ENCODE measurements at regions not wholly inside any gene's neighbourhood (a gene's known extent, or its start where the extent isn't known, plus 50 kb on each side); places are given as distances from the start of the nearest gene placed in this dataset.

GRCh38 chr3:82496890-82497560 is 735.6 kb upstream of the GBE1 start:
- POLR2A ChIA-PET, result no interaction called here
- Histone ChIP-seq H3K36me3 (ENCODE audit: control insufficient read depth, insufficient read depth, low read length) (no peaks in the 10 kb centered on the region), H3K27me3 (ENCODE audit: control insufficient read depth, insufficient read depth, low read length) (no peaks in the 10 kb centered on the region), H3K4me3 (ENCODE audit: low read depth, low read length) (no peak overlapping the region)
- CTCF ChIA-PET, result interaction anchor here (0.6 kb wide), 1 partner anchor 1422 kb away, joined by 5 read pairs; no protein-coding TSS in a partner anchor
- no peak for TF ChIP-seq CTCF (IDR thresholded peaks at IDR 0.05; ENCODE audit: insufficient read depth, low read depth, low read length)
- no peak for DNase-seq (ENCODE audit: low read depth)

DNA sequence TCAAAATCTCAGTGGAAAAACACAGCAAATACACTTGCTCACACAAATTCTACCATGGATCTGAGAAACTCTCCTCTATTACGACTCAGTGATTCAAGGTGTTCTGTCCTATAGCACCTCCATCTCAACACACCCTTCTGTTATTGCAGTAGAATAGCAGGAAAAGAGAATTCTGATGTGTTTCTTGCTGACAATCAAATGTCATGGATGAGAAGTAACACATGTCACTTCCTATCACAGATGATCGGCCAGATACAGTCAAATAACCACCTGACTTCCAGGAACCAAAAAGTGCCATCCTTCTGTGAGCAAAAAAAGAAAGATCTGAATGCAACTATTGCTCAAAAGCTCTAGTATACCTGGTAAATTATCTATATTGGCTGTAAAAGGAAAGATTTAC is 734.2 kb upstream of the GBE1 start:
- Histone ChIP-seq H3K27me3 (ENCODE audit: control insufficient read depth, insufficient read depth, low read length) (no peaks in the 10 kb centered on the region), H3K4me3 (ENCODE audit: low read depth, low read length) (no peak overlapping the region), H3K36me3 (ENCODE audit: control insufficient read depth, insufficient read depth, low read length) (no peaks in the 10 kb centered on the region)
- no peak for TF ChIP-seq CTCF (IDR thresholded peaks at IDR 0.05; ENCODE audit: insufficient read depth, low read depth, low read length)
- POLR2A ChIA-PET, result no interaction called here
- no peak for DNase-seq (ENCODE audit: low read depth)
- CTCF ChIA-PET, result no interaction called here

GRCh38 chr3:82494977-82495489 is 733.6 kb upstream of the GBE1 start:
- H3K4me3 ChIP-seq (ENCODE audit: low read depth, low read length), result no peak overlapping the region
- DNase-seq (ENCODE audit: low read depth), result no peak
- no peak for TF ChIP-seq CTCF (IDR thresholded peaks at IDR 0.05; ENCODE audit: insufficient read depth, low read depth, low read length)
- CTCF ChIA-PET, result no interaction called here
- H3K27me3 ChIP-seq (ENCODE audit: control insufficient read depth, insufficient read depth, low read length), result no peaks in the 10 kb centered on the region
- POLR2A ChIA-PET, result no interaction called here
- no peaks in the 10 kb centered on the region for H3K36me3 ChIP-seq (ENCODE audit: control insufficient read depth, insufficient read depth, low read length)

GRCh38 chr3:82493858-82494257 is 732.4 kb upstream of the GBE1 start:
- H3K27me3 ChIP-seq (ENCODE audit: control insufficient read depth, insufficient read depth, low read length), result no peaks in the 10 kb centered on the region
- no peaks in the 10 kb centered on the region for H3K36me3 ChIP-seq (ENCODE audit: control insufficient read depth, insufficient read depth, low read length)
- ChIA-PET CTCF (no interaction called here), POLR2A (no interaction called here)
- DNase-seq (ENCODE audit: low read depth), result no peak
- no peak overlapping the region for H3K4me3 ChIP-seq (ENCODE audit: low read depth, low read length)
- TF ChIP-seq CTCF (IDR thresholded peaks at IDR 0.05; ENCODE audit: insufficient read depth, low read depth, low read length), result no peak

DNA sequence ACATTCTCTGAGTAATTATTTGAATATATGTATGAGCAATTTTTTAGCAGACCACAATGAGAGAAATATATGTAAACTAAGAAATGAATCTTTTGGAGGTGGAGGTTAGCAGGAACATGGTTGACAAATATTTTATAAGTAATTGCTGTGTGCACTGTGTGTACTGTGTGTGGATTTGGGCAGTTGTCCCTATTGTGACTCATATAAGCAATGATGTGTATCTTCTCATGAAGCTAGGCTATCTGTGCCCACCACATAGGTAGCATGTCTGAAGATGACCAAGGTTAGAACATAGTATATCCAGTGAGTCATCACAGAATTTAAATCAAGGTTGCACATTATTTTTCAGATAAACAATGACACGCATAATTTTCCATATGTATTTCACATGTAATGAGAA is 713.9 kb upstream of the GBE1 start:
- ChIA-PET CTCF (no interaction called here), POLR2A (no interaction called here)
- no peak for TF ChIP-seq CTCF (IDR thresholded peaks at IDR 0.05; ENCODE audit: insufficient read depth, low read depth, low read length)
- no peak for DNase-seq (ENCODE audit: low read depth)
- no peak overlapping the region for H3K4me3 ChIP-seq (ENCODE audit: low read depth, low read length)
- no peaks in the 10 kb centered on the region for H3K27me3 ChIP-seq (ENCODE audit: control insufficient read depth, insufficient read depth, low read length)
- H3K36me3 ChIP-seq (ENCODE audit: control insufficient read depth, insufficient read depth, low read length), result no peaks in the 10 kb centered on the region
